HL-60 (cell line): ENCODE measurements at regions not wholly inside any gene's neighbourhood (a gene's known extent, or its start where the extent isn't known, plus 50 kb on each side); places are given as distances from the start of the nearest gene placed in this dataset.

ENCODE experiments used
- CTCF ChIP-seq: IDR thresholded peaks from one replicate; pipeline ENCODE4 v1.5.1; 2011; ENCODE audit warnings: low read length, control low read depth, inconsistent platforms; ENCODE audit not compliant: insufficient read depth
- POLR2AphosphoS5 ChIP-seq: IDR thresholded peaks from 2 replicates; pipeline ENCODE4 v1.6.1; 2012; ENCODE audit warnings: low read depth
- REST ChIP-seq: IDR thresholded peaks from 2 replicates; pipeline ENCODE4 v1.6.1; 2012; ENCODE audit warnings: low read depth; ENCODE audit not compliant: insufficient replicate concordance
- SPI1 ChIP-seq: IDR thresholded peaks from 2 replicates; pipeline ENCODE4 v1.6.1; 2012; ENCODE audit warnings: low read depth, mild to moderate bottlenecking, borderline replicate concordance

GRCh38 chr5:67548520-67549295 lies 352.1 kb upstream of the CD180 start:
- TF ChIP-seq CTCF (no peak), POLR2AphosphoS5 (no peak), SPI1 (no peak), REST (no peak)
